SH-SY5Y (cell line): ENCODE measurements at regions not wholly inside any gene's neighbourhood (a gene's known extent, or its start where the extent isn't known, plus 50 kb on each side); places are given as distances from the start of the nearest gene placed in this dataset.

ENCODE experiments used
- GATA2 ChIP-seq: IDR thresholded peaks from 2 replicates; pipeline ENCODE4 v1.6.1; 2011; ENCODE audit warnings: mild to moderate bottlenecking, low read depth, low read length
- GATA3 ChIP-seq: IDR thresholded peaks from 2 replicates; pipeline ENCODE4 v1.6.1; 2011; ENCODE audit warnings: low read depth, mild to moderate bottlenecking, low read length, moderate library complexity

DNA sequence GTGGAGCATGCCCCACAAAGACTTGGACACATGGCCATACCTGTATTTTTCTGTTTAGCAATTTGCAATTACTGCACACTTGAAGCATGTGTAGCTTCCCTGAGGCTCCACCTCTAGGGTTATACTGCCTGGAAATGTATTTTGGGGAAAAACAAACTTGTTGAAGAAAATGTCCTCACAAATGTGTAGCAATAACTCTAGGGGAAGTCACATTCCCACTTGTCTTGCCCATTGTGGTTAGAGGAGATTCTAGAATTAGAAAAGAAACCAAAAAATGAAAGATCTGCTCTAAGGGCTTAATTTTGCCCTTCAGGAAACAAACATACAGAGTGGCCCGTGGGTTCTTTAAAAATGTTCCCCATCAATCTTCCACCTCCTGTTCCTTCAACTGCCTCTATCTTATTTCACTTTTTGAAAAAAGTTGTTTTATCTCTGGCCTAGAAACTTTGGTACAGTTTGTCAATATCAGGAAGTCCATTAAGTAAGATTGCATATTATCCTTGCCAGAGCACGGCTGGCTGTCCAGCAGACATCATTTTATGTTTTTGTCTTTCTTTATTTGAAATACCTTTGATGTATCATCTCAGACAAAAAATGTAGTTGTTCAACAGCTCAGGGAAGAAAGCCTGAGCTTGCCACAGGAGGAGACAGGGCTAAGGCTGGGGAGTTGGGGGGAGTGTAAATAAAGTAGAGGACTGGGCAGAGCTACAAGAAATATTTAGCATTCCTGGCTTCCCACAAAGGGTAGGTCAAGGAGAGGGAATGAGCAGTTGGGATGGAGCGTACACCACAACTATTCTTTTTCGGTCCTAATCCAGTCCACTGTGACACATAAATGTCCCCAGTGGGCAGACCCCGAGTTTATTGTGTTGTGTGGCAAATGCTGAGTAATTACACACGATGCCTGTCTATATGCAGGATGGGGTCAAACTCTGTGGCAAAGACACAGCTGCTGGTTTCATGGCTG lies 96.8 kb upstream of the CDC42EP3 start:
- TF ChIP-seq GATA3 = no peak
- no peak for TF ChIP-seq GATA2
